Thyroid gland (tissue), 4 donors: ENCODE measurements at regions not wholly inside any gene's neighbourhood (a gene's known extent, or its start where the extent isn't known, plus 50 kb on each side); places are given as distances from the start of the nearest gene placed in this dataset.

Experiments
- DNase-seq, 2 donors: peaks; one replicate each; pipeline ENCODE4 v3.0.0-alpha.2; 2019
- H3K27ac ChIP-seq, 3 donors: fragments of 200-600 bp; sonication (generic); 1 replicate in 2 of 3; 2 replicates in 1 of 3; pipeline ENCODE4 v1.5.1; 2016 to 2019; ENCODE audit warnings: mild to moderate bottlenecking in 1 of 3, moderate library complexity in 1 of 3
- H3K27me3 ChIP-seq: fragments of 200-600 bp; sonication (generic); one replicate; pipeline ENCODE4 v1.5.1; 2019
- H3K36me3 ChIP-seq, 2 donors: fragments of 200-600 bp; sonication (generic); one replicate each; pipeline ENCODE4 v1.5.1; 2016 to 2019
- H3K4me1 ChIP-seq, 2 donors: fragments of 200-600 bp; sonication (generic); one replicate each; pipeline ENCODE4 v1.5.1; 2017 to 2019
- H3K4me3 ChIP-seq, 3 donors: fragments of 200-600 bp; sonication (generic); replicated peaks in 1 of 3; 1 replicate in 2 of 3; 2 replicates in 1 of 3; pipeline ENCODE4 v1.5.1; 2016; ENCODE audit warnings: mild to moderate bottlenecking in 1 of 3
- H3K9me3 ChIP-seq: fragments of 200-600 bp; sonication (generic); one replicate; pipeline ENCODE4 v1.5.1; 2017
- CTCF ChIP-seq, 6 experiments: fragments of 200-600 bp in 3 of 6; fragments of 450-650 bp in 3 of 6; sonication (generic) in 3 of 6; IDR thresholded peaks; one replicate each; pipeline ENCODE4 v1.5.1; 2016 to 2019; ENCODE audit warnings: antibody characterized with exemption in 6 of 6, mild to moderate bottlenecking in 2 of 6, inconsistent platforms in 1 of 6, moderate library complexity in 1 of 6
- POLR2A ChIP-seq, 2 donors: fragments of 450-650 bp; IDR thresholded peaks; one replicate each; pipeline ENCODE4 v1.6.1; 2017; ENCODE audit warnings: antibody characterized with exemption in 2 of 2, mild to moderate bottlenecking in 2 of 2, moderate library complexity in 1 of 2
- WGBS, 2 donors: methylation state at CpG; one replicate each; pipeline ENCODE4 v1.1.5; 2017; 5-methylcytosine and 5-hydroxymethylcytosine counted together
- intact Hi-C: fragments of 100-400 bp; cut with DNase I; formaldehyde crosslinking; loops from one replicate; pipeline ENCODE4 v1.15.1; 2023

GRCh38 chrX:20739038-20739745 is 472.5 kb upstream of the RPS6KA3 start:
- H3K36me3 ChIP-seq: no peaks in the 10 kb centered on the region
- no peak overlapping the region for H3K4me3 ChIP-seq
- no peaks in the 10 kb centered on the region for H3K4me1 ChIP-seq
- DNase-seq: no peak
- H3K27me3 ChIP-seq: no peaks in the 10 kb centered on the region
- H3K27ac ChIP-seq: no peak overlapping the region
- 76 to 77% methylated on average over 3 of the region's 3 CpGs for WGBS, 2 donors
- no peak for TF ChIP-seq CTCF (IDR thresholded peaks at IDR 0.05)
- intact Hi-C loops: no loop called here
- H3K9me3 ChIP-seq: no peaks in the 10 kb centered on the region

- Histone ChIP-seq H3K36me3 (no peaks in the 10 kb centered on the region), H3K4me1 (no peaks in the 10 kb centered on the region), H3K27ac (no peak overlapping the region), H3K27me3 (no peaks in the 10 kb centered on the region), H3K9me3 (no peaks in the 10 kb centered on the region), H3K4me3 (no peak overlapping the region)
- no peak for DNase-seq
- WGBS, 2 donors: 70 to 77% methylated on average over 1 of the region's 1 CpG
- TF ChIP-seq POLR2A (IDR thresholded peaks at IDR 0.05): no peak
- intact Hi-C loops: no loop called here
Observed at GRCh38 chrX:20729416-20729815, 462.7 kb upstream of the RPS6KA3 start.

GRCh38 chrX:20727447-20727846 is 460.7 kb upstream of the RPS6KA3 start:
- H3K27me3 ChIP-seq: no peaks in the 10 kb centered on the region
- TF ChIP-seq POLR2A (IDR thresholded peaks at IDR 0.05) (no peak), CTCF (IDR thresholded peaks at IDR 0.05) (no peak)
- no peak overlapping the region for H3K4me3 ChIP-seq
- no peaks in the 10 kb centered on the region for H3K4me1 ChIP-seq
- DNase-seq: no peak
- intact Hi-C loops: no loop called here
- no peaks in the 10 kb centered on the region for H3K36me3 ChIP-seq
- H3K27ac ChIP-seq: no peak overlapping the region
- no peaks in the 10 kb centered on the region for H3K9me3 ChIP-seq
- WGBS, 2 donors: 62 to 65% methylated on average over 1 of the region's 1 CpG

GRCh38 chrX:20720954-20721626 is 454.4 kb upstream of the RPS6KA3 start:
- intact Hi-C loops: no loop called here
- WGBS, 2 donors: 75 to 81% methylated on average over 2 of the region's 2 CpGs
- TF ChIP-seq POLR2A (IDR thresholded peaks at IDR 0.05) (no peak), CTCF (IDR thresholded peaks at IDR 0.05) (no peak)

GRCh38 chrX:20718592-20719380 is 452.1 kb upstream of the RPS6KA3 start:
- intact Hi-C loops: no loop called here
- H3K9me3 ChIP-seq: no peaks in the 10 kb centered on the region
- H3K36me3 ChIP-seq: no peaks in the 10 kb centered on the region
- H3K27ac ChIP-seq: no peak overlapping the region
- no peak for DNase-seq
- 46 to 50% methylated on average over 3 of the region's 3 CpGs for WGBS, 2 donors
- no peak overlapping the region for H3K4me3 ChIP-seq
- no peaks in the 10 kb centered on the region for H3K4me1 ChIP-seq
- no peak for TF ChIP-seq CTCF (IDR thresholded peaks at IDR 0.05)
- no peak for TF ChIP-seq POLR2A (IDR thresholded peaks at IDR 0.05)
- no peaks in the 10 kb centered on the region for H3K27me3 ChIP-seq

More at GRCh38 chrX:20720954-20721626, 454.4 kb upstream of the RPS6KA3 start:
- H3K27me3 ChIP-seq: no peaks in the 10 kb centered on the region
- H3K4me1 ChIP-seq: no peaks in the 10 kb centered on the region
- H3K36me3 ChIP-seq: no peaks in the 10 kb centered on the region
- H3K4me3 ChIP-seq: no peak overlapping the region
- no peaks in the 10 kb centered on the region for H3K9me3 ChIP-seq
- H3K27ac ChIP-seq: no peak overlapping the region
- no peak for DNase-seq
